GM18517 (cell line): ENCODE measurements at regions not wholly inside any gene's neighbourhood (a gene's known extent, or its start where the extent isn't known, plus 50 kb on each side); places are given as distances from the start of the nearest gene placed in this dataset.
"Not testable (repeated sequence)": the region's sequence is repeated elsewhere in the genome, so short reads cannot be mapped to it uniquely, and the experiment has no call there.

Experiments
- ATAC-seq: cut with Tn5 transposase; IDR thresholded peaks from one replicate; pipeline ENCODE4 v1.9.1; 2021; ENCODE audit warnings: mild to moderate bottlenecking, moderate library complexity; ENCODE audit not compliant: unreplicated experiment

DNA sequence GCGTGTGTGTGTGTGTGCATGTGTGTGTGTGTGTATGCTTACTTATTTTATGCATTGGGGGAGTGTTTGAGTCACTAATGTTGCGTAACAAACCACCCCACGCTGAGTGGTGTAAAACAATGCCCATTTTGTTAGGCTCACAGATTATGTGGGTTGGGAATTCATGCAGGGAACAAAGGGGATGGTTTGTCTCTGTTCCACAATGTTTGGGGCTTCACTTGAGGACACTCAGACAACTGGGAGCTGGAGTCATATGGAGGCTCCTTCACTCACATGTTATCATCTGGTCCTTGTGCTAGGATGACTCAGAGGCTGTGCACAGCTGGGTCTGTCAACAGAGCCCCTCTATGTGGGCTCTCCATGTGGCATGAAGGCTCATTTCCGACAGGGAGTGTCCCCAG lies 51.3 kb upstream of the LARGE1 start:
- ATAC-seq: no peak

DNA sequence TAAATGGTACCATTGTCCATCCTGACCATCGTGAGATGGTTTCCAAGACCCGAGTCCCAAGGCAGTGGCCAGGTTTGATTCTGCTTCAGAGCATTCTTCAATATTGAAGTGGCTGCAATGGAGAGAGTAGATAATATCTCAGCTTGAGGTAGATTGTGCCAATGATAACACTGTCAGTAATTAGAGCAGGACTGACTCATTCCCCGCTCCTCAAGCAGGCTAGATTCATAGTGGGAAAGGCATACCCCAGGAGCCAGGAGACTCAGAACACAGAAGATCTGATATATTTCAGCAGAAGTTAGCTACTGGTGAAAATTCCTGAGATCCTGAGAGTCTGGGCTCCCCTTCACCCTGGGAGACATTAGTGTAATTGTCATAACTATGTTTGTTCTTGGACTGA lies 55.6 kb upstream of the LARGE1 start:
- no peak for ATAC-seq

DNA sequence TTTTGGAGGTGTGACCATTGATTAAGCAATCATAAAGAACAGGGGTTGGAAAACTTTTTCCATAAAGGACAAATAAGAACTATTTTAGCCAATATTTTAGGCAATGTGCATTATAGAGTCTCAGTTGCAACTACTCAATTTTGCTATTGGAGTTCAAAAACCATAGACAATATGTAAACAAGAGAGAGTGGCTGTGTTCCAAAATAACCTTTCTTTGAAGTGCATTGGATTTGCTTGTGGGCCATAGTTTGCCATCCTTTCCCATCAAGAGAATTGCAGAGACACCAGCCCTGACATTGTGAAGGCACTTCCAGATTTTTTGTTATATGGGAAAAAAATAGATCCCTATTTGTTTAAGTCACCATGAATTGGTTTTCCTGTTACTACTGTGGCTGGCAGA lies 63.3 kb upstream of the LARGE1 start:
- ATAC-seq: no peak

DNA sequence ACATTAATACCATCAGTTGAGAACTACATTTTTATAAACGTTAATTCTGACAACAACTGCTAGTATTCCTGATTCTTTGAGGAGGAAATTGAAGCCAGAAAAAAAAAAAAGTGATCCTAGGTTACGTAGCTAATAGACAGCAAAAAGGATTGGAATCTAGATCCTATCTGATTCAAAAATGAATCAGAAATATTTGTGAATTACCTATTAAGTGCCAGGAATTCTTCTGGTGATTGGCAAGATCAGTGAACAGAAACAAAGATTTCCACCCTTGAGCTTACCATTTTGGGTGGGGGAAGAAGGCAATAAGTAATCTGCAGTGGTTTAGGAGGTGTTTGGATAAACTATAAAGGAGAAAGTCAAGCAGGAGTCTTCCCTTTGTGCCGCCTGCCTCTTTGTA lies 63.9 kb upstream of the LARGE1 start:
- ATAC-seq: no peak

DNA sequence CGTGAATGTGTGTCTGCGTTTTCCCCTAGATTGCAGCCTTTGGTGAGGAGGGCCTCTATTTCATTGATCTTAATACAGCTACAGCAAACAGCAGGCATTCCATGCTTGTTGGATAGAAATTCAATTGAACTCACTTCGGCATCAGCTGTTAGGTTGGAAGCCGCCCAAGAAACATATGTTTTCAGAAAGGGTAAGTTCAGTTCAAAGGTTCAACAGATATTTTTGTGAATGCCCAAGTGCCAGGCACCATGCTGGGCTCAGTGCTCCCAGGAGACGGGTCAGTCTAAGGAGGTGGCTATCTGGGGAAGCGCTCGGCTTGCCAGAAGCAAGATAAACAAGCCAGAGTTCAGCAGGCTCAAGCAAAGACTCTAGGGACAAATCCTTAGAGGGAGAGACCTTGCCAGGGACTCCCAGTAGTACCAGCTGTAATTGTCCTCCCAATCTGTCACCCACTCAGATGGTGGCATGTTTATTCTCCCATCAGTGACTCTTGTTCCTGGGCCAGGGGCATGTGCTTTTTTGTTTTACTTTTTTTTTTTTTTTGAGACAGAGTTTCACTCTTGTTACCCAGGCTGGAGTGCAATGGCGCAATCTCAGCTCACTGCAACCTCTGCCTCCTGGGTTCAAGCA lies 64.5 kb upstream of the LARGE1 start:
- no peak for ATAC-seq

DNA sequence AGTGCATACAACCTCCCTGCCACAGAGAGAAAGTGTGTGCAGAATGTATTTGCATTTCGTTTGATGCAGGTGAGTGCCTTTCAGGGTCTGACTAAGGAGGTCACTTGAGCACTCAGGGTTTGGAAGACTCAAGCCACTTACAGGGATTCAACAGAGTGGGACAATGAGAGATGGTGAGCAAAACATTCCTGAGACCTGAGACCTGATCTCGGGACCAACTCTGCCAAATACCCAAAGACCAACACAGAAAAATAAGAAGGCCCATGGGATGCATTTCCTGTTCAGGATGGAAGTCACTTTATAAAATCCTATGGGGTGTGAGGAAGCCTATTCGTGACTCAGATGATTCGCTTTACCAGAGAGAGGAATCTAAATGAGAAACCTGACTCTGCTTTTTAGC lies 65.2 kb upstream of the LARGE1 start:
- no peak for ATAC-seq

DNA sequence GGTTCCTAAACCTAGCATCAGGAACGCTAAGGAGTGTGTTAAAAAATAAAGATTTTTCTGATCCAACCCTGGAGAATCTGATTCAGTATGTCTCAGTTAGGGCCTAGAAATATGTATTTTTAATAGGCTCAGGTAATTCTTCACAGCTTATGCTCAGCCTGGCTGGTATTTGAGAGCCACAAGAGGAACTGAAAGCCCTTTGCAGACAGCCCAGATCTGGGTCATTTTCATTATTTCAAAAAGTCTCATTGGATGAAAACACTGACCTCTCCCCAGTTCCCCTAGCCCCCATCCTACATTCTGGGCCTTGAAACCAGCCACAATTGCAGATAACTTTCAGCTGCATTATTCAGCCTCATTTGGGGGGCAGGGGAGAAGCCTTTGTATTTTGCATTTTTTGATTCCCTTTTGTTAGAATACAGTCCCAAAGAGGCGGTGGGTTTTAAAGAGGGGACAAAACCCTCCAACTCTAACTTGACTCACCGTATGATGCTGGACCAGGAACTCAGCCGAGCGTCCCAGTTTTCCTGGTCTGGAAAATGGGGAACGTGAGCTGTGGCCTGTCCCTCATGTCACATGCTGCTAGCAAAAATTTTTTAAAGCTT lies 66.0 kb upstream of the LARGE1 start:
- no peak for ATAC-seq

DNA sequence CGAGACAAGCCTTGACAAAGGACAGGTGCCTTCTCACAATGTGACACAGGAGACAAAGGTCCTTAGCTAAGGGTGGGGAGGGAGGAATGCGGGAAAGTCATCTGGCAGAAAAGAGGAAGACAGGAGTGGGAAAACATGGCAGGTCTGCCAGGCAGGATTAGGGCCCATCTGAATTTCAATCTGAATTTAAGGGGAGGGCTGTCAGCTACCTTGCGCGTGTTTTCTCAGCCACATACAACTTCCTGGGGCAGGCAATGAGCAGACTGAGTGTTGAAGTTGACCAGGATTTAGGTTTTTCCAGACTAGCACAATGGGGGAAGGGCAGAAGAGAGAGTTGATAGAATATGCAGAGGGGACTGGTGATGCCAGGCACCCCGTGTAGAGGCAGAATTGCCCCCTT lies 66.7 kb upstream of the LARGE1 start:
- no peak for ATAC-seq

DNA sequence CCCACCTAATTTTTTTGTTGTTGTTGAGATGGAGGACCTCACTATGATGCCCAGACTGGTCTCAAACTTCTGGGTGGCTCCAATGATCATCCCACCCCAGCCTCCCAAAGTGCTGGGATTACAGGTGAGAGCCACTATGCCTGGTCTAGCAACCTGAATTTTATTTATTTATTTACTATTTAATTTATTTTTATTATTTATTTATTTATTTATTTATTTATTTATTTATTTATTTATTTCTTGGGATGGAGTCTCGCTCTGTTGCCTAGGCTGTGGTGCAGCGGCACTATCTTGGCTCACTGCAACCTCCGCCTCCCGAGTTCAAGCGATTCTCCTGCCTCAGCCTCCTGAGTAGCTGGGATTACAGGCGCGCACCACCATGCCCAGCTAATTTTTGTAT lies 69.0 kb upstream of the LARGE1 start:
- ATAC-seq: not testable (repeated sequence)

DNA sequence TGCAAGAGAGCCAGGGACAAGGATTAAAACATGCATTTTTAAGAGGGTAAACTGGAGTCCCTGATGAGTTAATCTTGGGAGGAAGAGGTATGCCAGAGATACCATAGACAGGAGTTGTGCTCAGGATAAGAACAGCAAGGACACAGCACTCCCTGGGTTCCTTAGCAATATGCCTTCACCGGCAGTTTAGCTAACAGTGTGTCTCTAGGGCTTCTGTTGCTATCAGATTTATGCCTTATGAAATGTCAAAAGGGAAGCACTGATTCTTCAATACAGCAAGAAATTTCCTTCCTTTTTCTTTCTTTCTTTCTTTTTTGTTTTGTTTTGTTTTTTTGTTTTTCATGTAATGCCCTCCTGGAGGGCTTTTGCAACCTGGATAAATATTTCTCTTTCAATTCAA lies 71.3 kb upstream of the LARGE1 start:
- no peak for ATAC-seq

DNA sequence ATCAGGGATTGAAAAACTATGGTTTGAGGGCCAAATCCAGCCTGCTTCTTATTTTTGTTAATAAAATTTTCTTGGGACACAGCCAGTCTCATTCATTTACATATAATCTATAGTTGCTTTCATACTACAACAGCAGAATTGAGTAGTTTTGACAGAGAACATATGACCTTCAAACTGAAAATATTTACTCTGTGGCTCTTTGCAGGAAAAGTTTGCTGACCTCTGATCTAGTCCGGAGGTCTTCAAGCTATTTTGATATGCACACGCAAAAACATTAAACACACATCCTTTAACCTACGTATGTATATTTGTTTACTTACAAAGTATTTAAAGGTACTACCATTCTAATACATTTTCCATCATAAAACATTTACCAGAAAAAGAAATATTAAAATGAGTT lies 76.5 kb upstream of the LARGE1 start:
- no peak for ATAC-seq

DNA sequence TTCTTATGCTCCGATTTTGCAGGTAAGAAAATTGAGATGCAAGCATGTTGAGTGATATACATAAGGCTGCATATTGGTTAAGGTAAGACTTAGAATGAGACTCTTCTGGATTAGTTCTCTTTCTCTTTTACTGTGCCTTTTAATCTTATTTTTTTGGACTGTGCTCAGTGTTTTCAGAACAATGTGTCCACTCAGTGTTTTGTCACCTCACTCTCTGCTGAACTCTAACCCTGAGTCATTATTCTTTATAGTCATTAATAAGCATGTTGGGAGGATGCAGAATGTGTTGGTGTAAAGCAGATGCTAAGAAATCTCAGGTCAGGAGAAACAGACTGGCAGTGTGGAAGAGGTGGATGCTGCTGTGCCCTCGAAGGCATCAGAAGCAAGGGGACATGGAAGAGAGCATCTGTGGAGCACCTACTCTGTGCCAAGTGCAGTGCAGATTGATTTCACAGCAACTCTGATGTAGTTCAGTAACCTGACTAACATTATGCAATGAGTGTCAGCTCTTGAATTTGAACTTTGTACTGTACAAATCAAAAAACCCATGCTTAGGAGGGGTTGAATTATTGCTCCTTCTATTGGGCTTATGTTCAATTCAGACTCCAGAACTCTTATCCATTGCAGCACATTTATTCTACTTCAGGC lies 80.7 kb upstream of the LARGE1 start:
- ATAC-seq: no peak

DNA sequence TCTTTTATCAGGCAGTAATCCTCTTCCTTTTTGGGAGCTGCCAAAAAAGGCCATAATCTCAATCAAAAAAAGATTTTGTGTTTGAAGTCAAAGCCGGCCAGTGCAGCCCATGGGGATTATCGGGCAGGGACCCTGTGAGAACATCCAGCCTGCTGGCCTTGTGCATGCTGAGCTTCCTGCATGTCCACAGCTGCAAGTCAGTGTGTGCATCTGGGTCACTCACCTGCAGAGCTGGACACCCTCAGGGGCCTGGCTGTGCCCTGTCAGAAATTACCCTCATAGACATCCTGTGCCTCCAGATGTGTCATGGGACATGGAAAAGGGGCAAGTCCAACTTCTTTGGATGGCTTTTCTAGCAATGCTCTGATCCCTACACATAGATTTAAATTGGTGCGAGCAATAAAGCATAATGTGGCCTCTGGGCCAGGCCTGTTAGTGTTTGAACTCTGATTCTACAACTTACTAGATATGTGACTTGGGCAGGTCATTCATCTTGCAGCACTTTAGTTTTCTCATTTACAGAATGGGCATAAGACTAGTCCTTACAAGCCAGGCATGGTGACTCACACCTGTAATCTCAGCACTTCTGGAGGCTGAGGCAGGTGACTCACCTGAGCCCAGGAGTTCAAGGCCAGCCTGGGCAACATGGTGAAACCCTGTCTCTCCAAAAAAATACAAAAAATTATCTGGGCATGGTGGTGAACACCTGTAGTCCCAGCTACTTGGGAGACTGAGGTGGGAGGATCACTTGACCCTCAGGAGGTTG lies 81.6 kb upstream of the LARGE1 start:
- ATAC-seq: no peak

DNA sequence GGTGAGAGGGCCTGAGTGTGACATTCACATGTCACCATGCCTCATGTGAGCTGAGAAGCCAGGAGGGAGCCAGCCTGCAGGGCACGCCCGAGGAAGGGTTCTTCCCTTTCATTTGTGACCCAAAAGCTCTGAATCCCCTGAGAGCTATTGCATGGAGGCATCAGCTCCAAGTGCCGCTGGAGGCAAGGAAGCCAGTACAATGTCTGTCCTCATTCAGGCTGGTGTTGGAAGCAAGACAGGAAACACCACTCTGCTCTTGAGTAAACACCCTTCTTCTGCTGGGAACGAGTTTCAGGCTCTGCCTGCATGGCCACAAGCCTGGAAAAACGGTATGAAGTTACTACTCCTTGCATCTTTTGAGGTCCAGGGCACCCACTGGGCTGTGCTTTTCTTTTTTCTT lies 83.8 kb upstream of the LARGE1 start:
- ATAC-seq: no peak

DNA sequence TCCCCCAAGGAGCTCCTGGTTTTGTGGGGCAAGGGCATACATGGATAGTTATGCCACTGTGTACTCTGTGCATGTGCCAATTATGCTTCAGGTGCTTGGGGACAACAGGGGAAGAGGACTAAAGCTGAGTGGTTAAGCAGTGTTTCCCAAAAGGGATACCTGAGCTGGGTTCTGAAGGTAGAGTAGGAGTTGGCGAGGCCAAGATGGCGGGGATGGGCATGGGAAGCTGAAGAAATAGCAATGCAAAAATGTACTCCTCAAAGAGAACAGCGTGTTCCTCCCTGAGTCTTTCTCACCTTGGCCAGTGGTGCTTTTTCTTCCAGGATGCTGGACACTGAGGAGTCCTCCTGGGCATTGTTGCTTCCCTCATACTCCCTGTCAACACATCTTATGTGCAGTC lies 90.0 kb upstream of the LARGE1 start:
- no peak for ATAC-seq

DNA sequence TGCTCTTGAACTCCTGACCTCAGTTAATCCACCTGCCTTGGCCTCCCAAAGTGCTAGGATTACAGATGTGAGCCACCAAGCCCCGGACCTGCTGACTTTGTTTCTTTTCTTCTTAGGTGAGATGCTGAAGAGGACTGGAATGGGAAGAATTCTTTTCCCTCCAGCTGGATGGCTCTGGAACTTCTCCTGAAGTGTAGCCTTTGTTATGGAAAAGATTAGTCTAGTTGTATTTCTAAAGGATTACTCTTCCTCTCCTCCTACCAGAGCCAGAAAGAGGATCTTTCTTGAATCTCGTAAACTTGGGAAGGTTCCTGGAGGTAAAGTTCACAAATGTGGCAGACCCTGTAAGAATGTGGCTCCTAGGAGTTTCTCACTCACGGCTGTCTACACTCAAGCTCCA lies 95.4 kb upstream of the LARGE1 start:
- no peak for ATAC-seq

DNA sequence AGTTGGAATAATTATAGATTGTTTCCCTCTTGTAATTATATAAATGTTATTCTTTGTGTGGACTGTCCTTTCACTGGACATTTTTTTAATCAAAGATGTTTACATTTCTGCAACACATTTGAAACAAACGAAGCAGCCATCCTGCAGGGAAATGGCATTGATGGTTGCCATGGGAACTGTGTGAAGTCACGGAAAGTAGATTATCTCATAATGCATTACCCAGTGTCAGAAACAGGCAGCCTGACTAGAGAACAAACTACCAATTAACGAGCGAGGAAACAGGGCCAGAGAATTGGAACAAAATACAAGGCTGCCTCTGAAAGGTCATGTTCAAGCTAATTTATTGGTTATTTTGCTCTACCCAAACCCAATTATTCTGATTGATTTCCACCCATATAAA lies 96.9 kb upstream of the LARGE1 start:
- ATAC-seq: no peak

DNA sequence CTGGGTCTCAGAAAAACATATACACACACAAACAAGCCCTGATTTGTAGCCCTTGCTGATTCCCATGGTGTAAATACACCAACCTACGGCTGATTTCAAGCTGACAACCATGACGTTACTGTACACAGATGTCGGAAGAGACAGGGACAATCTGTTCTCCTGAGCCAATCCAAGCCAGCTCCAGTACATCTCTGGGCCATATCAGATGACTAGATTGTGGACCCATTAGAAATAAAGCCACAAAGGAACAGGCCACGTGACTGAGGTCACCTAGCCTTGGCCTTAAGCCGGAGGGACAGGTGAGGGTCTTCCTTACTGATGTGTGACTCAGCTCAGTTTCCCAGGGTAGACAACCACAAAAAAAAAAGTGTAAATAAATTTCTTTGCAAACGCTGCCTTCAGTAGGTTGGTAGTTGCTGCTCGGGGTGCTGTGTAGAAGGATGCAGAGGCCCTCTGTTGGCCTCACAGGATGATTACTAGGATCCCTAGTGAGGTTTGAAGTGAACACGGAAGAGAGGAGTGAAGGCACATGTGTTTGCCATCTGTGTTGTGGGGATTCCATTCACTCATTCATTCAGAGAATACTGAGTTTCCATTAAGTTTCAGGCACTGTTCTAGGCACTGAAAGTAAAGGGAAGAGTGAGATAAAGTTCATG lies 99.0 kb upstream of the LARGE1 start:
- ATAC-seq: no peak

DNA sequence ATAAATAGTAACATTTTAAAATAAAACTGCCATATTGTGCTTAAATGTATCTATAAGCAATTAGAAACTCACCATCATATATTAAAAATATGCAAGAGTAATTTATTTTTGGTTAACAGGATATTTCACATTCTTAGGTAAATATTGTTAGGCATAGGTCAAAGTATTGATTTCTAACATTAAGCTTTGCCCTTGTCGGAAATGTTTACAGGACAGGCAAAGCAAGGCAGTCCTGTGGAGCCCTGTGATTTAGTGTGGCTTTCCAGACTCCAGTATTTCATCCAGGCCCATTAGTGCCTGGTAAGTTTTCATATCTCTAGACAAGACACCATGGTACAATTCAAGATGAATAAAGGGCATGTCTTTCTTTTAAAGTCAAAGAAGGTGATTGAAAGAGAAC lies 114.9 kb upstream of the LARGE1 start:
- ATAC-seq: no peak

DNA sequence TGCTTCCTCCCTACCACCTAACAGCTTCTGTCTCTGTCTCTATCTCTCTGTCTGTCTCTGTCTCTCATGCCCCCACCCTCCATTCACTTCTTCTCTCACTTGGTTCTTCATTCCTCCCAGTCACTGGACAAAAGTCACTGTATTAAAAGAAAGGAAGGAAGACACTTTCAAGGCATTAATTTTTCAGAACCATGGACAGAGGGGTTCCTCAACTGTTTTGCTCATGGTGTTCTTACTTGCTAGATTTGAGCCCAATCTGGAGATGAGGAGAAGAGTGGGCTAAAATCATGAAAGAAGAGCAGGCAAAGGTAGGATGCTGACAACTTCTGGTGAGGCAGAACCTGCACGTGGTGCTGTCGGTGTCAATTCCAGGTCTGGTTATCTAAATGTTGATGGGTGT lies 116.7 kb upstream of the LARGE1 start:
- ATAC-seq: no peak

DNA sequence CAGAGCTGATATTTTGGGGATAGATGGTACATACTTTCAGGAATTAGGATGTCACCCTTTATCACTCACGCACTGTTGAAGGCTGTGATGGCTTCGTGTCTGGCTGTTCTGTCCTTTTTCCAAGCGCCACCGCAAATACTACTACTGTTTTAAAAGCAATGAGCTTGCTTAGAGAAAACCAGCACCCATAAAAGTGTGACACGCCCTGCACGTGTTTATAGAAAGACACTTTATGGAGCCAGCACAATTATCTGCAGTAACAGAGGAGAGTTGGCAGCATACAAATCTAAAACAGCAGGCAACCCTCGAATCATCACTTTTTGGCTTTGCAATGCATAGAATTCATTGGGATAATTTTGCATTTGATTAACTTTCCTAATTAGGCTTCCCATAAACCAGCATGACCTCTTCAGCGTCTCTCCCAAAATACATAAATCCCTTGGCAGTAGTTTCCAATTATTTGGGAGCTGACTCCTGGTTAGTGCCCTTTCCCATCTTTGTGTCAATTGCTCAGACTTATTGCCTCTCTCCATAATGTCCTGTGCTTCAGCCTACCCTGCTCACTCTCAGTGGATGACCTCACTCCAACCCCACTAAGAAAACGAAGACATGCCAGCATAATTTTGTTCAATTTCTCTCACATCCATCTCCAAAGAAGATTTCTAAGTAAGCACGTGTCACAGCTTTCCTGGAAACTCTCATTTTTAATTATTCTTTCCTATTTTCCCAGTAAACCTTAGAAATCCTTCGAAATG lies 118.7 kb upstream of the LARGE1 start:
- no peak for ATAC-seq
